NB4 (cell line): ENCODE measurements at regions not wholly inside any gene's neighbourhood (a gene's known extent, or its start where the extent isn't known, plus 50 kb on each side); places are given as distances from the start of the nearest gene placed in this dataset.

ENCODE experiments used
- DNase-seq: peaks from one replicate; pipeline ENCODE4 v3.0.0; 2010; ENCODE audit warnings: low read depth
- H3K4me3 ChIP-seq: one replicate; pipeline ENCODE4 v1.5.1; 2011; ENCODE audit warnings: mild to moderate bottlenecking, low read depth, low read length, moderate library complexity
- MYC ChIP-seq: IDR thresholded peaks from 2 replicates; pipeline ENCODE4 v1.6.1; 2011; ENCODE audit warnings: low read depth, low read length
- POLR2A ChIP-seq: IDR thresholded peaks from 2 replicates; pipeline ENCODE4 v1.6.1; 2011; ENCODE audit warnings: mild to moderate bottlenecking; ENCODE audit not compliant: insufficient read length; ENCODE audit errors: extremely low read depth
- TF ChIP-seq, protein P1 (sequence below): IDR thresholded peaks from one replicate; pipeline ENCODE4 v1.5.1; 2012; ENCODE audit warnings: low read depth, low read length
- TF ChIP-seq, protein P2 (sequence below): IDR thresholded peaks from 2 replicates; pipeline ENCODE4 v1.6.1; 2011; ENCODE audit warnings: low read depth, low read length

DNA sequence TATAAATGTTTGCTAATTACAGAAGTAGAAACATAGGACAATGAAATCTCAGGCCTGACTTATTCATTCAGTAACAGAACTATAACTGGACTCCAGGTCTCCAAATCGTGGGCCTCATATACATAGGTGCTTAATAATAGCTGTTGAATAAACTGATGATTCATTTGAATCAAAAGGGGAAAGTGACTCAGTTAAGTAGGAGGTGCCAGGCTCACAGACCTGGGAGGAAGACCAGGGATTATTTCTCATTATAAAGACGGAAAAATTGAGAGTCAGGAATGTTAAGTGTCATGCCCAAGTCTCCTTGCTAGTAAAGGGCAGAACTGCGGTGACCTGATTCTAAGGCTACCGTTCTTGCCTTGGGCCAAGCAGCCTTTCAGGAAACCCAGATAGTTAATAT is 131.5 kb downstream of the HS3ST1 start:
- DNase-seq = no peak
- no peak overlapping the region for H3K4me3 ChIP-seq
- TF ChIP-seq MYC (no peak), POLR2A (no peak)
- TF ChIP-seq, protein P1, sequence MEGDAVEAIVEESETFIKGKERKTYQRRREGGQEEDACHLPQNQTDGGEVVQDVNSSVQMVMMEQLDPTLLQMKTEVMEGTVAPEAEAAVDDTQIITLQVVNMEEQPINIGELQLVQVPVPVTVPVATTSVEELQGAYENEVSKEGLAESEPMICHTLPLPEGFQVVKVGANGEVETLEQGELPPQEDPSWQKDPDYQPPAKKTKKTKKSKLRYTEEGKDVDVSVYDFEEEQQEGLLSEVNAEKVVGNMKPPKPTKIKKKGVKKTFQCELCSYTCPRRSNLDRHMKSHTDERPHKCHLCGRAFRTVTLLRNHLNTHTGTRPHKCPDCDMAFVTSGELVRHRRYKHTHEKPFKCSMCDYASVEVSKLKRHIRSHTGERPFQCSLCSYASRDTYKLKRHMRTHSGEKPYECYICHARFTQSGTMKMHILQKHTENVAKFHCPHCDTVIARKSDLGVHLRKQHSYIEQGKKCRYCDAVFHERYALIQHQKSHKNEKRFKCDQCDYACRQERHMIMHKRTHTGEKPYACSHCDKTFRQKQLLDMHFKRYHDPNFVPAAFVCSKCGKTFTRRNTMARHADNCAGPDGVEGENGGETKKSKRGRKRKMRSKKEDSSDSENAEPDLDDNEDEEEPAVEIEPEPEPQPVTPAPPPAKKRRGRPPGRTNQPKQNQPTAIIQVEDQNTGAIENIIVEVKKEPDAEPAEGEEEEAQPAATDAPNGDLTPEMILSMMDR = no peak
- TF ChIP-seq, protein P2, sequence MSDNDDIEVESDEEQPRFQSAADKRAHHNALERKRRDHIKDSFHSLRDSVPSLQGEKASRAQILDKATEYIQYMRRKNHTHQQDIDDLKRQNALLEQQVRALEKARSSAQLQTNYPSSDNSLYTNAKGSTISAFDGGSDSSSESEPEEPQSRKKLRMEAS = no peak

DNA sequence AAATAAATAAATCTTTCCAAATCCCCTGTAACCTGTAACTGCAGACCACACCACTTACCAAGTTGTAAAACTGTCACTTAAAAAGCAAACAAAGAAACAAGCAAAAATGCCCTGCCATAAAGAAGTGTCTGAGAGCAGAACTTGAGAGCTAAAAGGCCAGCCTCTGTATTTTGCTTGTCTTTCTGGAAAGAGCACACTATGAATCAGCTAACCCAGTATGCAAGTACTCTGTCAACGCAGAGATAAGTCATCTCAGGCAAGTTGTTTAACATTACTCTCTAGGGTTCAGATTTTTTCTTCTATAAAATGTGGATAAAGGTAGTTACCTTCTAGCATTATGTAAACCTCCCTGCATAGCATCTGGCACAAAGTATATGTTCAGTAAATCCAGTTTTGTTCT is 134.8 kb downstream of the HS3ST1 start:
- no peak for DNase-seq
- no peak for TF ChIP-seq POLR2A
- TF ChIP-seq, protein P1 = no peak
- no peak for TF ChIP-seq MYC
- TF ChIP-seq, protein P2 = no peak
- H3K4me3 ChIP-seq = no peak overlapping the region

DNA sequence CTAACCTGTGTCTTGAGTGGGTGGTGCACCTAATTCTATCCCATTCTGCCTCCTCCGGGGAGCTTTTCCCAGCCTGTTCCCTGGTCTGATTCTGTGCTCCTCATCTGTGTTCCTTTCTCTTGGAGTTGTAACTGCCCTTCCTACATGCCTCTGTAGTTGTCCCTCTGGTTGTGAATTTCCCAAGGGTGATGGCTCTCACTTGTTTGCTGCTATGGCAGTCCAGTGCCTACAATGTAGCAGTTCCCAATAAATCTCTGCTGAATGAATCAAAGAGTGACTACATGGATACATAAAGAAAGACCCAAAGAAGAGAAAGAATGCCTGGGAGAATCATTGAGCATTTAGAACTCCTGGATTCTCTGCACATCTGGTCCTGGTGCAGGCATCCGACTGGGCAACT is 141.6 kb downstream of the HS3ST1 start:
- DNase-seq = no peak

DNA sequence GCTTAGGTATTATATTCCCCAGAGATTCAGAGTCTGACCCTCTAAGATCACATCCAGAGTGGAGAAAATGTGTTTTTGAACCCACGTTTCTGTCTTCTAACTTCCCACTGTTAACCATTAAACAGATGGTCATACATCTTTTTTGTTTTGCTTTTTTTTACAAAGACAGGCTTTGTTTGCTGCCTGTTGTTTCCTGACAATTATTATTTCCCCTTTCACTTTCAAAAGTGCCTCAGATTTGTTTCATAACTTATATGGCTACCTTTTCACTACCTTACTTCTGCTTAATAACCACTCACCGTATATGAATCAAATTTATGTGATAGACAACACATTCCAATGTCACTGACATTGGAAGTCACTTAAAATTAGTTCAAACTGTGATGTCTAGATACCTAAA is 142.2 kb downstream of the HS3ST1 start:
- H3K4me3 ChIP-seq = no peak overlapping the region
- TF ChIP-seq MYC (no peak), POLR2A (no peak)
- TF ChIP-seq, protein P2 = no peak
- TF ChIP-seq, protein P1 = no peak

More for the DNA sequence above, 141.6 kb downstream of the HS3ST1 start:
- H3K4me3 ChIP-seq = no peak overlapping the region
- TF ChIP-seq, protein P2 = no peak
- no peak for TF ChIP-seq MYC
- TF ChIP-seq, protein P1 = no peak
- no peak for TF ChIP-seq POLR2A

DNA sequence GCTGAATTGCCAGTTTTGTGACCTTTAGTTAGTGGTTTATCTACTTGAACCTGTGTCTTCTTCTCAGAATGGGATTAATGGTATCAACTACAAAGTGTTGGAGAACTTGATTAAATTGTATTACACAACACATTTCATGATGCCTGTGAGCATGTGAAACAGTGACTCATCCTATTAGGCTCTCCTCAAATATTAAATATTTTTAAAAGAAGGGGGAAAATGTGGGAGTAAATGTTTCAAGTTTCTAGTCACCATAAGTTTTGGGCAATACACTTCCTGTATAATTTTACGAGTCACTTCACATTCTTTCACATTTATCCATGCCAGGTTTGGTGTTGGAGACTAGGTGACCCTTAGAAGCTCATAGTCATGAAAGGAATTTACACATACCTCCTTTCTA is 147.0 kb downstream of the HS3ST1 start:
- DNase-seq = no peak
- H3K4me3 ChIP-seq = no peak overlapping the region
- TF ChIP-seq, protein P1 = no peak
- no peak for TF ChIP-seq MYC
- no peak for TF ChIP-seq POLR2A
- TF ChIP-seq, protein P2 = no peak

More for the DNA sequence above, 142.2 kb downstream of the HS3ST1 start:
- no peak for DNase-seq

DNA sequence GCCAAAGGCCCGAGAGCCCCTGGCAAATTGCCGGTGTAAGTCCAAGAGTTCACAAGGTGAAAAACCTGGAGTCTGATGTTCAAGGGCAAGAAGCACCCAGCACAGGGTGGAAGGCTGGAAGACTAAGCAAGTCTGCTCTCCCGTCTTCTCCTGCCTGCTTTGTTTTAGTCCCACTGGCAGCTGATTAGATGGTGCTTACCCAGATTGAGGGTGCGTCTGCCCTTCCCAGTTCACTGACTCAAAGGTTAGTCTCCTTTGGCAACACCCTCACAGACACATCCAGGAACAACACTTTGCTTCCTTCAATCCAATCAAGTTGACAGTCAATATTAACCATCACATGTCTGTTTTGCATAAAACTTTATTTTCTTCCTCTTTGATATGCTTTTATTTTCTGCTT is 157.4 kb downstream of the HS3ST1 start:
- H3K4me3 ChIP-seq = no peak overlapping the region
- TF ChIP-seq, protein P1 = no peak
- TF ChIP-seq MYC (no peak), POLR2A (no peak)
- TF ChIP-seq, protein P2 = no peak
- DNase-seq = no peak
